ENCODE measurements at regions not wholly inside any gene's neighbourhood (a gene's known extent, or its start where the extent isn't known, plus 50 kb on each side); places are given as distances from the start of the nearest gene placed in this dataset.

DNA sequence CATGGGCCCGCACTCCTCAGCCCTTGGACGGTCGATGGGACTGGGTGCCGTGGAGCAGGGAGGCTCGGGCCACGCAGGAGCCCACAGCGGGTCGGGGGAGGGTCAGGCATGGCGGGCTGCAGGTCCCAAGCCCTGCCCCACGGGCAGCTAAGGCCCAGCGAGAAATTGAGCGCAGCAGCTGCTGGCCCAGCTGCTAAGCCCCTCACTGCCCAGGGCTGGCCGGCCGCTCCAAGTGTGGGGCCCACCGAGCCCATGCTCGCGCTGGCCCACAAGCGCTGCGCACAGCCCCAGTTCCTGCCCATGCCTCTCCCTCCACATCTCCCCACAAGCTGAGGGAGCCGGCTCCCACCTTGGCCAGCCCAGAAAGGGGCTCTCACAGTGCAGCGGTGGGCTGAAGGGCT, 259.4 kb downstream of the VGLL3 start:
- Mint-ChIP-seq H3K4me1 (no peaks in the 10 kb centered on the region), H3K27ac (no peak overlapping the region), H3K36me3 (no peaks in the 10 kb centered on the region), H3K9me3 (peaks cover 0 to 7% of the 10 kb centered on the region in 2 donors), H3K4me3 (no peak overlapping the region), H3K27me3 (no peaks in the 10 kb centered on the region)
- ATAC-seq (replicated peaks) (no peak), DNase-seq (no peak)

DNA sequence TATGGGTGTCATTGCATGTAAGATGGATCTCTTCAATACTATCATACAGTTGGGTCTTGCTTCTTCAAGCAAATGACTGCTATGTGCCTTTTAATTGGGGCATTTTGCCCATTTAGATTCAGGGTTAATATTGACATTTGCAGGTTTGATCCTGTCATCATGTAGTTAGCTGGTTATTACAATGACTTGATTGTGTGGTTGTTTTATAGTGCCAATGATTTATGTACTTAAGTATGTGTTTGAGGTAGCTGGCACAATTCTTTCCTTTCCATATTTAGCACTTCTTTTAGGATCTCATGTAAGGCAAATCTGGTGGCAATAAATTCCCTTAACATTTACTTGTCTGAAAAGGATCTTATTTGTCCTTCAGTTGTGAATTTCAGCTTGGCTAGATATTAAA, 267.5 kb downstream of the VGLL3 start:
- no peak for DNase-seq
- Mint-ChIP-seq H3K36me3 (no peaks in the 10 kb centered on the region), H3K4me1 (no peaks in the 10 kb centered on the region), H3K9me3 (no peaks in the 10 kb centered on the region), H3K4me3 (no peak overlapping the region), H3K27ac (no peak overlapping the region), H3K27me3 (no peaks in the 10 kb centered on the region)
- no peak for ATAC-seq (replicated peaks)

DNA sequence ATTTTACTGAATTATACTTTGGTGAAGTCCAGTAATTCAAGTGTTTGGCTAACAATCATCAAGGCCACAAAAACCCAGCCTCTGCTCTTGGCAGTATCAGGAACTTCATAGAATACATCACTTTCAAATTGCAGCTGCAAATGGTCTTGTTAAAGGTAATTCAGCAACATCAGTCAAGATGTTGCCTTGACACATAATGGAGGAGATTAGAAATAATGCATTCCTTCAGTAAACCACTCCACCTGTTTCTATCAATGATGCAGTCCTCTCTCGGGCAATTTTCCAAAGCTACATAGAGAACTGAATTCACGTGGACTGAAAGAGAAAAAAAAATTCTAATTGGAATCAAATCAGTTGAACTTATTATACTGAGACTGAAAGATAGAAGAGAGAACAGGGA, 279.3 kb downstream of the VGLL3 start:
- Mint-ChIP-seq H3K27me3 (no peaks in the 10 kb centered on the region), H3K4me3 (no peak overlapping the region), H3K9me3 (peaks cover 0 to 2% of the 10 kb centered on the region in 2 donors), H3K36me3 (no peaks in the 10 kb centered on the region), H3K4me1 (no peaks in the 10 kb centered on the region), H3K27ac (no peak overlapping the region)
- ATAC-seq (replicated peaks) (no peak), DNase-seq (no peak)

DNA sequence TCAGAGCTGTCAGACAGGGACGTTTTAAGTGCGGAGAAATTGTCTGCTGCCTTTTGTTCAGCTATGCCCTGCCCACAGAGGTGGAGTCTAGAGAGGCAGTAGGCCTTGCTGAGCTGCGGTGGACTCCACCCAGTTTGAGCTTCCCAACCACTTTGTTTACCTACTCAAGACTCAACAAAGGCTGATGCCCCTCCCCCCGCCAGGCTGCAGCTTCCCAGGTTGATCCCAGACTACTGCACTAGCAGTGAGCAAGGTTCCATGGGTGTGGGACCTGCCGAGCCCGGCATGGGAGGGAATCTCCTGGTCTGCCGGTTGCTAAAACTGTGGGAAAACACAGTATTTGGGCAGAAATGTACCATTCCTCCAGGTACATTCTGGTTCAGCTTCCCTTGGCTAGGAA, 282.1 kb downstream of the VGLL3 start:
- DNase-seq (no peak), ATAC-seq (replicated peaks) (no peak)
- no peak overlapping the region for H3K4me3 Mint-ChIP-seq
- peaks cover 0 to 9% of the 10 kb centered on the region in 2 donors for H3K9me3 Mint-ChIP-seq
- no peaks in the 10 kb centered on the region for H3K36me3 Mint-ChIP-seq
- no peaks in the 10 kb centered on the region for H3K27me3 Mint-ChIP-seq
- H3K4me1 Mint-ChIP-seq: no peaks in the 10 kb centered on the region
- no peak overlapping the region for H3K27ac Mint-ChIP-seq

DNA sequence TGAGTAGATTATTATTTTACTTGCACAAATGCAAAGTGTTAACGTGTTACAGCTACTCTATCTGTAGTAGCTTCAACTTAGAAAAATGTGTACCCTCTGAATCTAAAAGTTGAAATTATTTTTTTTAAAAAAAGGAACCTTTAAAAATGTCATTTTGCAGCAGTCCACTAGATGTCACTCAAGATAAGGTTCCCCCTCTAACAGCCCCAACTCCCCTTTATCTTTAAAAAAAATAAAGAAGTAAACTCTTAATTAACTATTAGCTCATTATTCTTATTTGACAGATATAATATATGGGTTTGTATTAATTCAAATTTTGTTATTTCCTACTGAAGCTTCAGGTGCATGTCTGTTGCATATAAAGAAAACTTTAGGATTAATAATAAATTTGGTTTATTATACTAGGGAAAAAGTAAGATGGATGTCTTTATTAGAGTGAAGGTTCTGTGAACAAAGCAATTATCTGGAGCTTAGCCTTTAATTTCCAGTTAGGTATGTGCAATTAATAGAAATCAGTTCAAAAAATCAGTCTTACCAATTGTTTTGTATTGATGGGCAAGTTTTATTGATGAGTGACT, 288.5 kb downstream of the VGLL3 start:
- no peaks in the 10 kb centered on the region for H3K27me3 Mint-ChIP-seq
- ATAC-seq (replicated peaks) (no peak), DNase-seq (no peak)
- no peaks in the 10 kb centered on the region for H3K4me1 Mint-ChIP-seq
- no peak overlapping the region for H3K4me3 Mint-ChIP-seq
- H3K9me3 Mint-ChIP-seq: peaks cover 0 to 9% of the 10 kb centered on the region in 2 donors
- no peaks in the 10 kb centered on the region for H3K36me3 Mint-ChIP-seq
- H3K27ac Mint-ChIP-seq: no peak overlapping the region

DNA sequence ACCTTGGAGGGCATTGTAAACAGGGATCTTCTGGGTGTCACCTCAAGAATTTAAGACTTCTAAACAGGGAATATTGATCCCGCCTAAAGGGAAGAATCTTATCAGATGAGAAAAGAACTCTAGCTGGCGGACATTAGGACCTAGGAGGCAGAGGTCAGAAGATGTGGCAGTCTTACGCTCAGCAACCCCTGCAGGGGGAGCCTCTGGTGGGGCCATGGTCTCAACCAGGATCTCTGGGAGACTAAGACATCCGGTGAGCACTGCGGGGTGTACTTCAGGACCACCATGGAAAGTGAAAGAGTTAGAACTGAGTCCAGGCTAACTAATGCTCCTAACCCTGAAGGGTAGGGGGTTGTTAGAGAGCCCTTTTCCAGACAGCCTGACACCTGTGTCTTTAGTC, 295.2 kb downstream of the VGLL3 start:
- no peaks in the 10 kb centered on the region for H3K27me3 Mint-ChIP-seq
- no peak overlapping the region for H3K27ac Mint-ChIP-seq

DNA sequence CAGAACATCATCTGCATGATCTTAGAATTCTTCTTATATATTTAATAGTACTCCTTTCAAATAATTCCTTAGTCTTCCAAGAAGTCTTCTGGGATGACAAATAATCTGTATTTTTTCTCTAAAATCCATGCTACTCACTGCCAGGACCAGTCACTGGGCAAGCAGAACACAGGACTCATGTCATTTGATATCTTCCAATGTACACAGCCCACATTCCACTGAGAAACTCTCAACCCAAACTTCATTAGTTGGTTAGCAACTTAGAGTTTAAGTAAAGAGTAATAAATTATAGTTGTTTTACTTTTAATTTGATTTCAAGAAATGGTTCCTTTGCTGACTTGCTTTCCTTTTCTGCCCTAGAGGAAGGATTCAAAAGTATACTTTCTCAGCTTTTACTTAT, 317.0 kb downstream of the VGLL3 start:
- no peak for DNase-seq
- no peak overlapping the region for H3K27ac Mint-ChIP-seq

More for the DNA sequence above, 295.2 kb downstream of the VGLL3 start:
- H3K36me3 Mint-ChIP-seq: no peaks in the 10 kb centered on the region
- no peaks in the 10 kb centered on the region for H3K9me3 Mint-ChIP-seq
- no peaks in the 10 kb centered on the region for H3K4me1 Mint-ChIP-seq
- no peak overlapping the region for H3K4me3 Mint-ChIP-seq
- DNase-seq (no peak), ATAC-seq (replicated peaks) (no peak)

DNA sequence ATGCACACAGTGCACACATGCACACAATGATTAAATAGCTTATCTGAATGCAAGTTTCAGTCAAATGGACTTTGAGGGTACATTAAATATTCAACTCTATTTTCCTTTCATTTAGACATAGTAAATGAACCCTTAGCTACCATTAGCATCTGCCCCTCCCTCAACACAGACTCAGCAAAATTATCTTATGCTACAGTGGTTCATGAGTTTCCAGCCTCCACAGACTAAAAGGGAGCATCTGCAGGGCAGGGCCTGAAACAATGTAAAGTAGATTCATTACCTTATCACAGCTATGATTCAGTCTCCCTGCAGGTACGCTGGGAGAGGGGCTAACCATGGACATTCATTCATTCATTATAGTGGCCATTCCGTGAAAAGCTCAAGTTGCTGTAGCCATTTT, 329.1 kb downstream of the VGLL3 start:
- ATAC-seq (replicated peaks) (no peak), DNase-seq (no peak)
- Mint-ChIP-seq H3K27me3 (no peaks in the 10 kb centered on the region), H3K36me3 (no peaks in the 10 kb centered on the region), H3K9me3 (no peaks in the 10 kb centered on the region), H3K4me3 (no peak overlapping the region), H3K4me1 (no peaks in the 10 kb centered on the region), H3K27ac (no peak overlapping the region)

More for the DNA sequence above, 317.0 kb downstream of the VGLL3 start:
- H3K36me3 Mint-ChIP-seq: no peaks in the 10 kb centered on the region
- no peak for ATAC-seq (replicated peaks)
- no peaks in the 10 kb centered on the region for H3K27me3 Mint-ChIP-seq
- H3K4me3 Mint-ChIP-seq: no peak overlapping the region
- no peaks in the 10 kb centered on the region for H3K4me1 Mint-ChIP-seq
- peaks cover 1 to 17% of the 10 kb centered on the region in 2 donors for H3K9me3 Mint-ChIP-seq

DNA sequence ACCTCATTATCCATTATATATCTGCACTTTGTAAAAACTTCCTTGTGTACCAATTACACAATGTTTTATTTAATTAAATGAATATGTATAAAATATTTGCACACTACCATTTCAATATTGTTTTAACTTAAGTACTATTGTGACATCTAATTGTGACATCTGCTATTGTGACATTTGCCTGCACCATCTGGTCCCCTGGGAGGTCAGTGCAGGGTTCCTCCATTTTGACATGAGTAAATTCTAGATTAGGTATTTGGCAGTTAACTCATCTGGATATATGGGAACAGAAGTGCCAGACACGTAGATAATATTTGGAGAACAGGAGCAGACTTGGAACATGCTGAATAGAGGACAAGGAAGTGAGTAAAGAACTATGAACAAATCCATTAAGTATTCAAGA, 332.1 kb downstream of the VGLL3 start:
- H3K4me3 Mint-ChIP-seq: no peak overlapping the region
- no peak for ATAC-seq (replicated peaks)

DNA sequence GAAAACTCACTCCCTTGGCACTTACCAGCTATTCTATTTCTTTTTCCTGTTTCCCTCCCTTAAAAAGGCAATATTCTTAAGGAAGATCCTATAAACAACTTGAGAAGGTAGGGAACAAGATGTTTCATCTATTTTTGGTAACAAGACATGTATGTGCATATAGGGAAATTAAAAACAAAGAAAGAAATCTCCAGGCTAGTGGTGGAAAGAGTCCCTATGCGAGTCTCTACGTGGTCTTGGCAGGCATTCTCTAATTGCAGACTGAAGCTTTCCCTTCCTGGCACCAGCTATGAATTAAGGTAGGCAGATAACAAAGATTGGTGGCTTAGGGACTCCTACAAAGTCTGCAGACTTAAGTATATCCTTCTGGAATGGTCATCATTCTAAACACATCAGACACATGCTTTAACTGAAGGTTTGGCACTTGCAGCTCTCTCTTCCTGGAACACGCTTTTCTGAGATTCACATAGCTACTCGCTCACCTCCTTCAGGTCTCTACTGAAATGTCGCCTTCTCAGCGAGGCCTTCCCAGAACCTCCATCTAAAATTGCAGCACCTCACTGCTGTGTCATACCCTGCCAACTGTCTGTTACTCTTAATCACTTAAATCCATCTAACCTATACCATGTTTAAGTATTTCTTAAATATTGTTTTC, 336.0 kb downstream of the VGLL3 start:
- peaks cover 0 to 5% of the 10 kb centered on the region in 2 donors for H3K9me3 Mint-ChIP-seq
- no peak for ATAC-seq (replicated peaks)
- DNase-seq: no peak
- H3K36me3 Mint-ChIP-seq: no peaks in the 10 kb centered on the region
- H3K4me1 Mint-ChIP-seq: no peaks in the 10 kb centered on the region
- H3K27me3 Mint-ChIP-seq: no peaks in the 10 kb centered on the region
- no peak overlapping the region for H3K27ac Mint-ChIP-seq
- no peak overlapping the region for H3K4me3 Mint-ChIP-seq

More for the DNA sequence above, 332.1 kb downstream of the VGLL3 start:
- Mint-ChIP-seq H3K9me3 (peaks cover 0 to 5% of the 10 kb centered on the region in 2 donors), H3K27me3 (no peaks in the 10 kb centered on the region), H3K36me3 (no peaks in the 10 kb centered on the region), H3K27ac (no peak overlapping the region), H3K4me1 (no peaks in the 10 kb centered on the region)
- DNase-seq: no peak

DNA sequence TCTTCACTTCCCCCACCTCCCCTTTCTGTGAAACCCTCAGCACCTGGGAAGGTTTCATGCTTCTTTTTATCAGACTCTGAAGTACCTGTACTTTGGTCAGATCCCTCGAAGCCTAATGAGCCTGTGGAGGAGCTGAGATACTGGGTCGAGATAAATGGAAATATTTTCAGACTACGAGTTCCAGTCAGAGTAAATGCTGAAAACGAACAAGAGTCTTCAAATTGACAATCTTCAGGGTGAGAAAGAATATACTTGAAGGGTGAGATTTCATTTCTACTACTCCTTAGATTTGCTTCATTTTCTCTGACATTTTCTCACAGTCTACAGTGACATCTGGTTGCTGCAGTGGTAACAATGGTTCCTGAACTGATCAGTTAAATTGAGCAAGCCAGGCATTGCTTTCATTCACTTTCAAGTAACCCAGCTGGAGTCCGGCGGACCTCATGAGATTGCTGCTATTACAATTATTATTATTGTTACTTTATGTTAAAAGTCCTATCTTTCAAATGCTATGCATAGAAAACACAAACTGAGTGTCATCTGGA, 337.2 kb downstream of the VGLL3 start:
- no peaks in the 10 kb centered on the region for H3K36me3 Mint-ChIP-seq
- peaks cover 0 to 5% of the 10 kb centered on the region in 2 donors for H3K9me3 Mint-ChIP-seq
- H3K27me3 Mint-ChIP-seq: no peaks in the 10 kb centered on the region
- H3K4me3 Mint-ChIP-seq: no peak overlapping the region
- ATAC-seq (replicated peaks) (no peak), DNase-seq (no peak)
- no peak overlapping the region for H3K27ac Mint-ChIP-seq
- no peaks in the 10 kb centered on the region for H3K4me1 Mint-ChIP-seq

DNA sequence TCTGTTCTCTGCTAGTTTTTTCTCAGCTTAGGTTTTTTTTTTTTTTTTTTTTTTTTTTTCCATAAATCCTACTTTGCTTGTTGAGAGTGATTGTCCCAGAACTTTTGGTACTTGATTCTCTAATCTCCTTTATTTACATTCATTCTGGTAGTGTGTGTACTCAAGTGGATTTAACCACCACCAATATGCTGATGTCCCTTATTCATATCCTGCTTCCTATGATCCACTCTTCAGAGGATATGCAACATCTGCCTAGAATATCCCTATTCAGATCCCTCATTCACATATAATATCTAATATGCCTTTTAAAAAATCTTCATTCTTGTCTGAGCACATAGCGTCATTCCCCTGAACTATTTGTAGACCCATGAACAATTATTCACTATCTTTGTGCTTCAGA, 342.9 kb downstream of the VGLL3 start:
- H3K27me3 Mint-ChIP-seq: no peaks in the 10 kb centered on the region
- ATAC-seq (replicated peaks) (no peak), DNase-seq (no peak)
- H3K27ac Mint-ChIP-seq: no peak overlapping the region
- no peaks in the 10 kb centered on the region for H3K4me1 Mint-ChIP-seq
- H3K9me3 Mint-ChIP-seq: peaks cover 5 to 6% of the 10 kb centered on the region in 2 donors
- no peak overlapping the region for H3K4me3 Mint-ChIP-seq
- H3K36me3 Mint-ChIP-seq: no peaks in the 10 kb centered on the region

DNA sequence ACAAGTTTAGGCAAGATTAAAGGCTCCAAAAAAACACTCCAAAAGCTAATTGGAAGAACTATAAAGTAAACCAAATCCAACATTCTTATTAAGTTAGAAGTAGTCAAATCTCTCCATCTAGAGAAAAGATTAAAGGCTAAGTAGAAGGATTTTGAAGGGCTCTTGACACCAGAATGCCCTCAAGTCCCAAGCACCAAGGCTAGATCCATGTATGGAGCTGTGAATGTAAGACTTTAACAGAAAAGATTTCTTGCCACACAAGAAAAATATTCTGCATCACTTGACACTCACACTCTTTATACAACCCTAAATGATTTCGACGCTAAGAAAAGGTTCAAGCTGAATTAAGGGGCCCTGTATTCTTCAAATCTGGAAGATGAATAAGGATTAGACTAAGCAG, 345.2 kb downstream of the VGLL3 start:
- Mint-ChIP-seq H3K36me3 (no peaks in the 10 kb centered on the region), H3K4me3 (no peak overlapping the region), H3K4me1 (no peaks in the 10 kb centered on the region), H3K27me3 (no peaks in the 10 kb centered on the region), H3K27ac (no peak overlapping the region), H3K9me3 (peaks cover 5 to 6% of the 10 kb centered on the region in 2 donors)
- DNase-seq: no peak
- no peak for ATAC-seq (replicated peaks)

DNA sequence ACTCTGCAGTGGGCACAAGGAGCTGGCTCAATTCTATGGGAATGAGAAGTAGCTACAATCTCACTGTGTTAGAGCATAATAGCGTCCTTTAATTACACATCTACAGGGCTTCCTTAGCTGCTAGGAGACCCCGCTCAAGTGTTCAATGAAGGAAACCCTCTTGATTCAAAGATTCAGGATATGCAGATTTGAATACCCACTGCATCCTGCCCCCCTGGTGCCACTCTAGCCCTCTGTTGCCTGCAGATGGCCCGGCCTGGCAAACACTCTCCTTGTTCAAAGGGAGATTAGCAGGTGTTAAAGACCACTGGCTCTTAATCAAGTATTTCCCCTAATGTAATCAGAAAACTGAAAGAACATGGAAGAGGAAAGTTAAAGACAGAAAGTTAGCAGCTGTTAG, 356.6 kb downstream of the VGLL3 start:
- DNase-seq (no peak), ATAC-seq (replicated peaks) (no peak)
- Mint-ChIP-seq H3K36me3 (no peaks in the 10 kb centered on the region), H3K4me1 (no peaks in the 10 kb centered on the region), H3K4me3 (no peak overlapping the region), H3K27me3 (no peaks in the 10 kb centered on the region), H3K27ac (no peak overlapping the region), H3K9me3 (peaks cover under 1 to 2% of the 10 kb centered on the region in 2 donors)

DNA sequence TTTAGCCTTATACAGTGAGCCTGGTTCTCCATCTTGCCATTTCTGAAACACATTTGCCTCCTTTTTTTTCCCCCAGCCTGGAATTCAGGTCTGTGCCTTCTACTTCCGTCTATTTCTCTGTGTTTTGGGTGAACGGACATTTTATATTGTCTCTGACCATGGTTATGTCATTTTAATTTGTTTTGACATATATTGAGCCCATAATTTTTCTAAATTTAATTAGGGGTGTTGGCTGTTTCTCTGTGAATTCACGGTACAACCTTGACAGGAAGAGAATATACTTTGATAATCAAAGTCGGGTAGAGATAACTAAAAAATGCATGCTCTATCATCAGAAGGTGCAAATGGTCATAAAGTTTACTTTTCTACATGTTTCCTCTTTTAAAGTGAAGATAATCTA, 361.4 kb downstream of the VGLL3 start:
- Mint-ChIP-seq H3K36me3 (no peaks in the 10 kb centered on the region), H3K9me3 (peaks cover 0 to 2% of the 10 kb centered on the region in 2 donors), H3K27ac (no peak overlapping the region), H3K4me1 (no peaks in the 10 kb centered on the region), H3K27me3 (no peaks in the 10 kb centered on the region), H3K4me3 (no peak overlapping the region)
- DNase-seq (no peak), ATAC-seq (replicated peaks) (no peak)

Measured in stimulated activated naive B cell treated with anti-CD40 and anti-IgM and Interleukin-4, amounts not matched to agents 10 μg/mL and 1 μg/mL and 100 μg/mL, for 72 hours (primary cell).